WTC11 (cell line): ENCODE measurements at regions not wholly inside any gene's neighbourhood (a gene's known extent, or its start where the extent isn't known, plus 50 kb on each side); places are given as distances from the start of the nearest gene placed in this dataset.

Experiments
- ATAC-seq: fragments of 200-7000 bp; cut with Tn5 transposase; 2 replicates; pipeline ENCODE4 v1.10.0; 2021; ENCODE audit warnings: mild to moderate bottlenecking, moderate library complexity
- CTCF ChIA-PET: fragments of 300-600 bp; sonication (Branson Sonifier 250); formaldehyde crosslinking; loops from one replicate; lab custom pipeline; 2021; ENCODE audit warnings: antibody characterized with exemption; lab: Charles Lee
- POLR2A ChIA-PET: fragments of 350-600 bp; sonication (Branson Sonifier 250); formaldehyde crosslinking; loops from one replicate; lab custom pipeline; 2021; ENCODE audit warnings: antibody characterized with exemption; lab: Charles Lee
- DNase-seq: peaks from one replicate; pipeline ENCODE4 v3.0.0; 2021; ENCODE audit warnings: low spot score
- H3K27ac Mint-ChIP-seq: 2 replicates; pipeline ENCODE4 v1.8.0; 2021; ENCODE audit warnings: mixed read lengths
- H3K27me3 Mint-ChIP-seq: 2 replicates; pipeline ENCODE4 v1.8.0; 2021; ENCODE audit warnings: low read depth, mild to moderate bottlenecking, moderate library complexity, mixed read lengths
- H3K36me3 Mint-ChIP-seq: 2 replicates; pipeline ENCODE4 v1.8.0; 2021; ENCODE audit warnings: mixed read lengths
- H3K4me1 Mint-ChIP-seq: 2 replicates; pipeline ENCODE4 v1.8.0; 2022; ENCODE audit warnings: mixed read lengths
- H3K4me3 Mint-ChIP-seq: 2 replicates; pipeline ENCODE4 v1.8.0; 2021; ENCODE audit warnings: mild to moderate bottlenecking, moderate library complexity, mixed read lengths
- H3K9me3 Mint-ChIP-seq: 2 replicates; pipeline ENCODE4 v1.8.0; 2021; ENCODE audit warnings: mixed read lengths
- AFF4 ChIP-seq: sonication (generic); formaldehyde crosslinking; IDR thresholded peaks from 2 replicates; pipeline ENCODE4 v1.8.1; 2023; ENCODE audit warnings: mild to moderate bottlenecking, missing genetic modification reagents, borderline replicate concordance
- CTCF ChIP-seq: fragments of 200-600 bp; IDR thresholded peaks from 2 replicates; pipeline ENCODE4 v1.8.0; 2022; ENCODE audit warnings: antibody characterized with exemption
- EMX1 ChIP-seq: fragments of 250-450 bp; sonication (Bioruptor Pico); IDR thresholded peaks from 2 replicates; pipeline ENCODE4 v1.8.0; 2021; ENCODE audit warnings: mild to moderate bottlenecking
- FOXJ3 ChIP-seq: sonication (generic); formaldehyde crosslinking; IDR thresholded peaks from 2 replicates; pipeline ENCODE4 v1.9.0; 2021; ENCODE audit warnings: missing genetic modification reagents, mild to moderate bottlenecking, borderline replicate concordance
- GRHL2 ChIP-seq: fragments of 250-450 bp; sonication (Bioruptor Pico); IDR thresholded peaks from 2 replicates; pipeline ENCODE4 v1.8.0; 2022; ENCODE audit warnings: mild to moderate bottlenecking, moderate library complexity; ENCODE audit not compliant: insufficient replicate concordance, severe bottlenecking
- GTF2I ChIP-seq: fragments of 250-450 bp; sonication (Bioruptor Pico); conservative IDR thresholded peaks from 2 replicates; pipeline ENCODE4 v1.4.0; 2021; ENCODE audit warnings: mild to moderate bottlenecking
- IRF2 ChIP-seq: sonication (generic); formaldehyde crosslinking; IDR thresholded peaks from 2 replicates; pipeline ENCODE4 v1.8.0; 2022; ENCODE audit warnings: low read depth, missing genetic modification reagents, borderline replicate concordance
- MAX ChIP-seq: sonication (generic); formaldehyde crosslinking; IDR thresholded peaks from 2 replicates; pipeline ENCODE4 v1.8.0; 2022; ENCODE audit warnings: mild to moderate bottlenecking, missing genetic modification reagents
- SOX15 ChIP-seq: fragments of 250-450 bp; sonication (Bioruptor Pico); IDR thresholded peaks from 2 replicates; pipeline ENCODE4 v1.9.0; 2021; ENCODE audit warnings: mild to moderate bottlenecking
- TP53 ChIP-seq: sonication (generic); formaldehyde crosslinking; IDR thresholded peaks from 2 replicates; pipeline ENCODE4 v1.8.1; 2023; ENCODE audit warnings: mild to moderate bottlenecking, missing genetic modification reagents
- ZNF121 ChIP-seq: sonication (generic); formaldehyde crosslinking; IDR thresholded peaks from 2 replicates; pipeline ENCODE4 v1.8.0; 2023; ENCODE audit warnings: missing genetic modification reagents
- ZNF317 ChIP-seq: sonication (generic); formaldehyde crosslinking; IDR thresholded peaks from 2 replicates; pipeline ENCODE4 v1.8.1; 2023; ENCODE audit warnings: low read depth, mild to moderate bottlenecking, moderate library complexity, missing genetic modification reagents, borderline replicate concordance
- ZNF416 ChIP-seq: fragments of 250-450 bp; sonication (Bioruptor Pico); IDR thresholded peaks from 2 replicates; pipeline ENCODE4 v1.9.0; 2021; ENCODE audit warnings: mild to moderate bottlenecking, inconsistent platforms
- ZNF512 ChIP-seq: sonication (generic); formaldehyde crosslinking; IDR thresholded peaks from 2 replicates; pipeline ENCODE4 v1.8.1; 2022; ENCODE audit warnings: missing genetic modification reagents, borderline replicate concordance
- TF ChIP-seq, protein P1 (sequence below): sonication (generic); formaldehyde crosslinking; IDR thresholded peaks from 2 replicates; pipeline ENCODE4 v1.8.1; 2022; ENCODE audit warnings: low read depth, mild to moderate bottlenecking, moderate library complexity, missing genetic modification reagents, borderline replicate concordance
- TF ChIP-seq, protein P2 (sequence below): sonication (generic); formaldehyde crosslinking; IDR thresholded peaks from 2 replicates; pipeline ENCODE4 v1.8.0; 2022; ENCODE audit warnings: mild to moderate bottlenecking, missing genetic modification reagents
- TF ChIP-seq, protein P3 (sequence below): fragments of 250-450 bp; sonication (Bioruptor Pico); IDR thresholded peaks from 2 replicates; pipeline ENCODE4 v1.9.0; 2021; ENCODE audit warnings: mild to moderate bottlenecking
- TF ChIP-seq, protein P4 (sequence below): fragments of 250-450 bp; sonication (Bioruptor Pico); IDR thresholded peaks from 2 replicates; pipeline ENCODE4 v1.9.0; 2021; ENCODE audit warnings: moderate library complexity, mild to moderate bottlenecking, inconsistent platforms, borderline replicate concordance
- TF ChIP-seq, protein P5 (sequence below): fragments of 250-450 bp; sonication (Bioruptor Pico); conservative IDR thresholded peaks from 2 replicates; pipeline ENCODE4 v1.9.0; 2021; ENCODE audit warnings: mild to moderate bottlenecking
- TF ChIP-seq, protein P6 (sequence below): sonication (generic); formaldehyde crosslinking; IDR thresholded peaks from 2 replicates; pipeline ENCODE4 v1.8.0; 2022; ENCODE audit warnings: mild to moderate bottlenecking, missing genetic modification reagents

DNA sequence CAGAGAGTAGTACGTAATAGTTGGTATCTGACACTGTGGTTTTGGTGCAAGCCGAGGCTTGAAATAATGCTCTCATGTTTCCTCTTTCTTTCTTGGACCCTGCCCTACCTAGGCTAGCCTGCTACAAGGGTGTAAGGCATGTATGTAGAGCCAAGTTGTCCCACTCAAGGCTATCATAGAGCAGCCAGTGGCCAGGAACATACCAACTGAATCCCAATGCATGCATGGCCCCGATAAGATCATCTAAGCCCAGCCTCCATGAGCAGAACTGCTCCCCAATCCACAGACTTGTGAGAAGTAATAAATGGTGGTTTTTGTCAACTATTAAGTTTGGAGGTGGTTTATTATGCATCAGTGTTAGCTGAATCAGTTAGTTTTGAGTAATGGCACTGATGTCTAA, 250.2 kb downstream of the SH2D4B start (continued):
- TF ChIP-seq ZNF317: no peak

- H3K27ac Mint-ChIP-seq: no peak overlapping the region
- ChIA-PET POLR2A (no interaction called here), CTCF (no interaction called here)
- H3K4me1 Mint-ChIP-seq: 0 out of 2 replicates have a peak, but pooled peaks cover 4% of the 10 kb centered on the region
- DNase-seq (no peak), ATAC-seq (no peak)
- H3K9me3 Mint-ChIP-seq: no peaks in the 10 kb centered on the region; the same call in 1 of the 2 replicates
- H3K27me3 Mint-ChIP-seq: no peaks in the 10 kb centered on the region
- H3K36me3 Mint-ChIP-seq: no peaks in the 10 kb centered on the region
- no peak overlapping the region for H3K4me3 Mint-ChIP-seq
- TF ChIP-seq, protein P1, sequence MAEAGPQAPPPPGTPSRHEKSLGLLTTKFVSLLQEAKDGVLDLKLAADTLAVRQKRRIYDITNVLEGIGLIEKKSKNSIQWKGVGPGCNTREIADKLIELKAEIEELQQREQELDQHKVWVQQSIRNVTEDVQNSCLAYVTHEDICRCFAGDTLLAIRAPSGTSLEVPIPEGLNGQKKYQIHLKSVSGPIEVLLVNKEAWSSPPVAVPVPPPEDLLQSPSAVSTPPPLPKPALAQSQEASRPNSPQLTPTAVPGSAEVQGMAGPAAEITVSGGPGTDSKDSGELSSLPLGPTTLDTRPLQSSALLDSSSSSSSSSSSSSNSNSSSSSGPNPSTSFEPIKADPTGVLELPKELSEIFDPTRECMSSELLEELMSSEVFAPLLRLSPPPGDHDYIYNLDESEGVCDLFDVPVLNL (CRISPR knock-in tag): no peak
- TF ChIP-seq, protein P2, sequence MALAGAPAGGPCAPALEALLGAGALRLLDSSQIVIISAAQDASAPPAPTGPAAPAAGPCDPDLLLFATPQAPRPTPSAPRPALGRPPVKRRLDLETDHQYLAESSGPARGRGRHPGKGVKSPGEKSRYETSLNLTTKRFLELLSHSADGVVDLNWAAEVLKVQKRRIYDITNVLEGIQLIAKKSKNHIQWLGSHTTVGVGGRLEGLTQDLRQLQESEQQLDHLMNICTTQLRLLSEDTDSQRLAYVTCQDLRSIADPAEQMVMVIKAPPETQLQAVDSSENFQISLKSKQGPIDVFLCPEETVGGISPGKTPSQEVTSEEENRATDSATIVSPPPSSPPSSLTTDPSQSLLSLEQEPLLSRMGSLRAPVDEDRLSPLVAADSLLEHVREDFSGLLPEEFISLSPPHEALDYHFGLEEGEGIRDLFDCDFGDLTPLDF (CRISPR knock-in tag): no peak
- TF ChIP-seq, protein P3, sequence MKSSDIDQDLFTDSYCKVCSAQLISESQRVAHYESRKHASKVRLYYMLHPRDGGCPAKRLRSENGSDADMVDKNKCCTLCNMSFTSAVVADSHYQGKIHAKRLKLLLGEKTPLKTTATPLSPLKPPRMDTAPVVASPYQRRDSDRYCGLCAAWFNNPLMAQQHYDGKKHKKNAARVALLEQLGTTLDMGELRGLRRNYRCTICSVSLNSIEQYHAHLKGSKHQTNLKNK (CRISPR knock-in tag): no peak
- TF ChIP-seq FOXJ3 (no peak), AFF4 (no peak), CTCF (no peak), MAX (CRISPR knock-in tag) (no peak), TP53 (CRISPR knock-in tag) (no peak), EMX1 (CRISPR knock-in tag) (no peak), ZNF512 (no peak), GTF2I (CRISPR knock-in tag) (no peak), SOX15 (CRISPR knock-in tag) (no peak), ZNF121 (CRISPR knock-in tag) (no peak), ZNF416 (CRISPR knock-in tag) (no peak), GRHL2 (CRISPR knock-in tag) (no peak), IRF2 (CRISPR knock-in tag) (no peak)
- TF ChIP-seq, protein P4, sequence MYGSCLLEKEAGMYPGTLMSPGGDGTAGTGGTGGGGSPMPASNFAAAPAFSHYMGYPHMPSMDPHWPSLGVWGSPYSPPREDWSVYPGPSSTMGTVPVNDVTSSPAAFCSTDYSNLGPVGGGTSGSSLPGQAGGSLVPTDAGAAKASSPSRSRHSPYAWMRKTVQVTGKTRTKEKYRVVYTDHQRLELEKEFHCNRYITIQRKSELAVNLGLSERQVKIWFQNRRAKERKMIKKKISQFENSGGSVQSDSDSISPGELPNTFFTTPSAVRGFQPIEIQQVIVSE (CRISPR knock-in tag): no peak
- TF ChIP-seq, protein P5, sequence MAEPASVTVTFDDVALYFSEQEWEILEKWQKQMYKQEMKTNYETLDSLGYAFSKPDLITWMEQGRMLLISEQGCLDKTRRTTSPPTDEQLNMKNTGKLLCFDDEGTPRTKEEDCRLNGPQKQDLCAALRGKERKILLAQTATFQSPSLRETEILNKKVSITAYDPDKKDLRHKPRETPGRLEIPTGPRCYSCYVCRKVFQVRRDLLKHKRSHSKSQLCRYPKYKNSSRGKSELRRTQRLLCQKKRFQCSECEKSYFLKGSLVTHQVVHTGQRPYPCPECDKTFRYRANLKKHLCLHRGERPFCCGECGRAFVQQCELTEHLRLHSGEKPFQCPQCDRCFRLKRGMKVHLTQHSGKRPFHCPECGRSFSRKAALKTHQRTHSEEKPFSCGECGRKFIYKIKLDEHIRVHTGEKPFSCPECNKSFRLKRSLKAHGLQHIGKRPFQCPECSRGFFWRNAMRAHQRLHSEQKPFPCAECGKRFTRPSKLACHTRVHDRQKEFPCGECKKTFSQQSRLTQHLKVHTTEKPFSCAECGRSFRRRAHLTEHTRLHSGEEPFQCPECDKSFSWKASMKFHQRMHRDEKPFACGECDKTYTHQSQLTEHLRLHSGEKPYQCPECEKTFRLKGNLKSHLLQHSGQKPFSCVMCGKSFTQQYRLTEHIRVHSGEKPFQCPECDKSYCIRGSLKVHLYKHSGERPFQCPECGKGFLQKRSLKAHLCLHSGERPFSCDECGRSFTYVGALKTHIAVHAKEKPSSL (CRISPR knock-in tag): no peak
- TF ChIP-seq, protein P6, sequence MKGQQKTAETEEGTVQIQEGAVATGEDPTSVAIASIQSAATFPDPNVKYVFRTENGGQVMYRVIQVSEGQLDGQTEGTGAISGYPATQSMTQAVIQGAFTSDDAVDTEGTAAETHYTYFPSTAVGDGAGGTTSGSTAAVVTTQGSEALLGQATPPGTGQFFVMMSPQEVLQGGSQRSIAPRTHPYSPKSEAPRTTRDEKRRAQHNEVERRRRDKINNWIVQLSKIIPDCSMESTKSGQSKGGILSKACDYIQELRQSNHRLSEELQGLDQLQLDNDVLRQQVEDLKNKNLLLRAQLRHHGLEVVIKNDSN (CRISPR knock-in tag): no peak
Observed at GRCh38 chr10:80794994-80795393, 257.3 kb downstream of the SH2D4B start.
